Parathyroid adenoma (tissue), 2 donors: ENCODE measurements at regions not wholly inside any gene's neighbourhood (a gene's known extent, or its start where the extent isn't known, plus 50 kb on each side); places are given as distances from the start of the nearest gene placed in this dataset.

Experiments used
- H2AFZ ChIP-seq: fragments of 300-600 bp; sonication (generic); one replicate; pipeline ENCODE4 v1.7.0; 2017; ENCODE audit warnings: antibody characterized with exemption, mild to moderate bottlenecking
- H3K27ac ChIP-seq: fragments of 300-600 bp; sonication (generic); one replicate; pipeline ENCODE4 v1.7.0; 2017
- H3K27me3 ChIP-seq: fragments of 300-600 bp; sonication (generic); one replicate; pipeline ENCODE4 v1.7.0; 2017; ENCODE audit warnings: low read length; ENCODE audit not compliant: control insufficient read depth, insufficient read depth
- H3K36me3 ChIP-seq: fragments of 300-600 bp; sonication (generic); one replicate; pipeline ENCODE4 v1.7.0; 2017; ENCODE audit warnings: low read length; ENCODE audit not compliant: control insufficient read depth, insufficient read depth
- H3K4me1 ChIP-seq: fragments of 300-600 bp; sonication (generic); one replicate; pipeline ENCODE4 v1.7.0; 2017; ENCODE audit warnings: control low read depth
- H3K4me2 ChIP-seq: fragments of 300-600 bp; sonication (generic); one replicate; pipeline ENCODE4 v1.7.0; 2017; ENCODE audit warnings: low read length
- H3K4me3 ChIP-seq: fragments of 300-600 bp; sonication (generic); one replicate; pipeline ENCODE4 v1.7.0; 2017; ENCODE audit warnings: low read depth, low read length
- H3K79me2 ChIP-seq: fragments of 300-600 bp; sonication (generic); one replicate; pipeline ENCODE4 v1.7.0; 2017; ENCODE audit warnings: control low read depth
- H3K9ac ChIP-seq: fragments of 300-600 bp; sonication (generic); one replicate; pipeline ENCODE4 v1.7.0; 2017; ENCODE audit warnings: mild to moderate bottlenecking
- H3K9me3 ChIP-seq: fragments of 300-600 bp; sonication (generic); one replicate; pipeline ENCODE4 v1.7.0; 2017; ENCODE audit warnings: low read length; ENCODE audit not compliant: control insufficient read depth
- TF ChIP-seq, protein P1 (sequence below): fragments of 300-600 bp; sonication (generic); IDR thresholded peaks from one replicate; pipeline ENCODE4 v1.7.0; 2017; ENCODE audit warnings: antibody characterized with exemption, mild to moderate bottlenecking
- donor health status: primary hyperparathyroidism.

DNA sequence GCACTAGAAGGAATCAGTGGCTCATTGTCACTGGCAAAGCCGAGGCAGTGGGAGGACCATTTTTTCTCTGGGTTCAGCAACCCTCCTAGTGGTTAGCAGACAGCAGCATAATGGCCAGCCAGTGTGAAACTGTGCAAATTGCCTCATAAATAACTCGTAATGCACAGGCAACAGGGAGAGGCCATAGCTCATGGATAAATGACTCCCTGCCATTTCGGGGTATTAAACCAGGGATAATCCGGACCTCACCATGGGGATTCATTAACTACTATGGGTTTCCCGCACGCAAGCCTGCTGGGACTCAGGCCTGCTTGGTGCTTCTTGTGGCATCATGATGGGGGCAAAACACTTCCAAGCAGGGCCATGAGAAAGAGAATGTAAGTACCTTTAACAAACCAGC, 158.2 kb upstream of the CHD6 start:
- Histone ChIP-seq H3K9me3 (no peaks in the 10 kb centered on the region), H3K4me1 (peaks cover 19% of the 10 kb centered on the region), H3K27me3 (no peaks in the 10 kb centered on the region), H3K4me3 (no peak overlapping the region), H3K36me3 (no peaks in the 10 kb centered on the region), H3K27ac (peak overlapping the region; percentile 8), H2AFZ (no peak overlapping the region), H3K4me2 (no peak overlapping the region), H3K9ac (no peak overlapping the region), H3K79me2 (no peaks in the 10 kb centered on the region)
- TF ChIP-seq, protein P1, sequence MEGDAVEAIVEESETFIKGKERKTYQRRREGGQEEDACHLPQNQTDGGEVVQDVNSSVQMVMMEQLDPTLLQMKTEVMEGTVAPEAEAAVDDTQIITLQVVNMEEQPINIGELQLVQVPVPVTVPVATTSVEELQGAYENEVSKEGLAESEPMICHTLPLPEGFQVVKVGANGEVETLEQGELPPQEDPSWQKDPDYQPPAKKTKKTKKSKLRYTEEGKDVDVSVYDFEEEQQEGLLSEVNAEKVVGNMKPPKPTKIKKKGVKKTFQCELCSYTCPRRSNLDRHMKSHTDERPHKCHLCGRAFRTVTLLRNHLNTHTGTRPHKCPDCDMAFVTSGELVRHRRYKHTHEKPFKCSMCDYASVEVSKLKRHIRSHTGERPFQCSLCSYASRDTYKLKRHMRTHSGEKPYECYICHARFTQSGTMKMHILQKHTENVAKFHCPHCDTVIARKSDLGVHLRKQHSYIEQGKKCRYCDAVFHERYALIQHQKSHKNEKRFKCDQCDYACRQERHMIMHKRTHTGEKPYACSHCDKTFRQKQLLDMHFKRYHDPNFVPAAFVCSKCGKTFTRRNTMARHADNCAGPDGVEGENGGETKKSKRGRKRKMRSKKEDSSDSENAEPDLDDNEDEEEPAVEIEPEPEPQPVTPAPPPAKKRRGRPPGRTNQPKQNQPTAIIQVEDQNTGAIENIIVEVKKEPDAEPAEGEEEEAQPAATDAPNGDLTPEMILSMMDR, result no peak

DNA sequence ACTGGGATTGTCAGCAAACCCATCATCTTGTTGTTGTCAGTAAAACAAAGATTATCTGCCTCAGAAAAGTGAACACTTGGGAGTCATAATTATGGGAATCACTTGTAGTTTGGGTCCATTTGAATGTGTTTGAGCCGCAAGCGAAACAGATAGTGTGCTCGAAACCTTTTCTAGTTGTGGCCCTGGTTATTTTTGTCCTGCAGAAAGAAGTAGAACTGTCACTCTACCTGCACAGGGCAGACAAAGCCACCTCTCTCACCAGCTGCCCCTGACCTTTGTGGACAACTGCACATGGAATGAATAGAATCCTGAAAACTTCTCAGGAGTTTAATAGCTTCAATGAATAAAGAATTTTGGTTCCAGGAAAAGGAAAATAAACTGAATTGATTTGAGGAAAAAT, 156.1 kb upstream of the CHD6 start:
- no peaks in the 10 kb centered on the region for H3K9me3 ChIP-seq
- no peaks in the 10 kb centered on the region for H3K79me2 ChIP-seq
- peak overlapping the region; percentile 15 for H2AFZ ChIP-seq
- TF ChIP-seq, protein P1, result no peak
- H3K4me3 ChIP-seq, result no peak overlapping the region
- no peak overlapping the region for H3K9ac ChIP-seq
- H3K4me1 ChIP-seq, result peaks cover 35% of the 10 kb centered on the region
- H3K4me2 ChIP-seq, result no peak overlapping the region
- peak overlapping the region; percentile 47 for H3K27ac ChIP-seq
- no peaks in the 10 kb centered on the region for H3K27me3 ChIP-seq
- no peaks in the 10 kb centered on the region for H3K36me3 ChIP-seq

DNA sequence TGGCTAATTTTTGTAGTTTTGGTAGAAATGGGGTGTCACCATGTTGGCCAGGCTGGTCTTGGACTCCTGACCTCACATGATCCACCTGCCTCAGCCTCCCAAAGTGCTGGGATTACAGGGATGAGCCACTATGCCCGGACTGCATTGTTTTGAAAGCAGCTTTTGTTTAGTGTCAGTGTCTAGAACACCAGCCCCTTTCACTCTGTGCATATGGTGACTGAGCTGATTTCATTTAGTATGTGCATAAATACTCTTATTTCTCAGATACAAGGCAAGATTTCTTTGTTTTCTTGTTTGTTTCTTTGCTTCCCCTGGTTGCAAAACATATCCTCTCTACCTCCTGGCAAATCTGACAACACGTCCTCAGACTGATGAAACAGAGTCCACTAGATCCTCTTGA, 152.8 kb upstream of the CHD6 start:
- no peaks in the 10 kb centered on the region for H3K79me2 ChIP-seq

DNA sequence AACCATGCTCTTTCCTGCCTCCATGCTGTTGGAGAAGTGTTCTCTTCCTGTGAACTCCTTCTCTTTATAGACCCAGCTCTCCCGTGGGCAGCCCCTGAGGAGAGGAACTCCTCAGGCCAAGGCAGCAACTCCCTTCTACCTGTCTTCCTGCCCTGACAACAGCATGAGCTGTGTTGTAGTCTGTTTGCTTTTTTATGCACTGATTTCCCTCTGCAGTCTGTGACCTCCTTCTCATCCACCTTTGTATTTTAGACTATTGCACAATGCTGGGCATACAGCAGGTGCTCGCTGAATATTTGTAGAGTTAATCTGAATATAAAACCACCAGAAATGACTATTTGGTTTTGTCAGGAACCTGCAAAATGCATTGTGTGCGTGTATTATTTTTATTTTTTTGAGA, 152.2 kb upstream of the CHD6 start:
- Histone ChIP-seq H3K27me3 (no peaks in the 10 kb centered on the region), H3K9me3 (no peaks in the 10 kb centered on the region), H2AFZ (peak overlapping the region; percentile 1), H3K36me3 (no peaks in the 10 kb centered on the region), H3K4me2 (no peak overlapping the region), H3K9ac (no peak overlapping the region), H3K4me3 (no peak overlapping the region), H3K4me1 (peaks cover 42% of the 10 kb centered on the region), H3K79me2 (no peaks in the 10 kb centered on the region), H3K27ac (peak overlapping the region; percentile 94)
- TF ChIP-seq, protein P1, result no peak

More for the DNA sequence above, 152.8 kb upstream of the CHD6 start:
- no peaks in the 10 kb centered on the region for H3K9me3 ChIP-seq
- TF ChIP-seq, protein P1, result no peak
- H2AFZ ChIP-seq, result peak overlapping the region; percentile 40
- H3K4me2 ChIP-seq, result no peak overlapping the region
- H3K4me1 ChIP-seq, result peaks cover 42% of the 10 kb centered on the region
- no peak overlapping the region for H3K9ac ChIP-seq
- H3K4me3 ChIP-seq, result no peak overlapping the region
- H3K36me3 ChIP-seq, result no peaks in the 10 kb centered on the region
- no peaks in the 10 kb centered on the region for H3K27me3 ChIP-seq
- H3K27ac ChIP-seq, result peak overlapping the region; percentile 94

DNA sequence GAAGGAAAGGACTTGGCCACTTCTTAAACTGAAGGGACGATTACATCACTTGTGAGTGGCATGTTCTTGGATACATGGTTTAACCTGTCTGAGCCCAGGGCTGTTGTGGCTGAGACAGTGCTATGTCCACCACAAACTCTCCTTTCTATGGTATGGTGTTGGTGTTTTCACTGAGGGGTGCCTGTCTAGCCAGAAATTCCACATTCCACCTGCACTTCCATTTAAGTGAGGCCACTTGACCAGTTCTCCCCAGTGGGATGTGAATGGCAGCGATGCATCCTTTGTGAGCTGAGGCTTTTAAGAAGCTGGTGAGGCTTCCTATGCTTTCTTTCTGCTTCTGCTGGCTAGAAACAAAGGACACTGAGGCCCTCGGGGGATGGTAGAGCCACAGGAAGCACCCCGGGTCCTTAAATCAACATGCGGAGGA, 151.4 kb upstream of the CHD6 start:
- Histone ChIP-seq H3K79me2 (no peaks in the 10 kb centered on the region), H3K4me2 (no peak overlapping the region), H3K4me1 (peaks cover 42% of the 10 kb centered on the region), H3K9me3 (no peaks in the 10 kb centered on the region), H2AFZ (no peak overlapping the region), H3K27me3 (no peaks in the 10 kb centered on the region), H3K36me3 (no peaks in the 10 kb centered on the region), H3K9ac (no peak overlapping the region), H3K4me3 (no peak overlapping the region), H3K27ac (peak overlapping the region; percentile 94)
- TF ChIP-seq, protein P1, result no peak
